GM12872 (cell line): ENCODE measurements at regions not wholly inside any gene's neighbourhood (a gene's known extent, or its start where the extent isn't known, plus 50 kb on each side); places are given as distances from the start of the nearest gene placed in this dataset.

Experiments
- TF ChIP-seq, protein P1 (sequence below): IDR thresholded peaks from 3 replicates; pipeline ENCODE4 v1.5.1; 2011; ENCODE audit warnings: low read depth, mild to moderate bottlenecking, low read length, moderate library complexity; ENCODE audit not compliant: insufficient read depth

DNA sequence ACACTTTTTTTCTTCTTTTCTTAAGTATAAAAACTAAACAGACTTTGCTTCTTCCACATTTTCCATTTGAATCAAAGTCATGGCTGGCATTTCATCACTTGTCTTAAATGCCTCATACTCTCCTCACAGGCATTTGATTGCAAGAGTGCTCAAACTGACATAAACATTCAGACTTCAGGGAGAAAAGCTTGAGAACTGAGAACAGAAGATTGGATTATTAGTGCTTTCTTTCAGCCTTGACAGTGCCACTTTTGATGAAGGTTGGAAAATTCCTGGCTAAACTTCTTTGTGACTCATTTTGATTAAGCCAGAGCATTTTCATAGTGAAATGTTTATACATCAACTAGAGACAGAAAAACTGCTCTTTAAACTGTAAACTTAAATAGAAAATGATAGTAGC lies 544.4 kb downstream of the DIPK2A start:
- TF ChIP-seq, protein P1, sequence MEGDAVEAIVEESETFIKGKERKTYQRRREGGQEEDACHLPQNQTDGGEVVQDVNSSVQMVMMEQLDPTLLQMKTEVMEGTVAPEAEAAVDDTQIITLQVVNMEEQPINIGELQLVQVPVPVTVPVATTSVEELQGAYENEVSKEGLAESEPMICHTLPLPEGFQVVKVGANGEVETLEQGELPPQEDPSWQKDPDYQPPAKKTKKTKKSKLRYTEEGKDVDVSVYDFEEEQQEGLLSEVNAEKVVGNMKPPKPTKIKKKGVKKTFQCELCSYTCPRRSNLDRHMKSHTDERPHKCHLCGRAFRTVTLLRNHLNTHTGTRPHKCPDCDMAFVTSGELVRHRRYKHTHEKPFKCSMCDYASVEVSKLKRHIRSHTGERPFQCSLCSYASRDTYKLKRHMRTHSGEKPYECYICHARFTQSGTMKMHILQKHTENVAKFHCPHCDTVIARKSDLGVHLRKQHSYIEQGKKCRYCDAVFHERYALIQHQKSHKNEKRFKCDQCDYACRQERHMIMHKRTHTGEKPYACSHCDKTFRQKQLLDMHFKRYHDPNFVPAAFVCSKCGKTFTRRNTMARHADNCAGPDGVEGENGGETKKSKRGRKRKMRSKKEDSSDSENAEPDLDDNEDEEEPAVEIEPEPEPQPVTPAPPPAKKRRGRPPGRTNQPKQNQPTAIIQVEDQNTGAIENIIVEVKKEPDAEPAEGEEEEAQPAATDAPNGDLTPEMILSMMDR: no peak

DNA sequence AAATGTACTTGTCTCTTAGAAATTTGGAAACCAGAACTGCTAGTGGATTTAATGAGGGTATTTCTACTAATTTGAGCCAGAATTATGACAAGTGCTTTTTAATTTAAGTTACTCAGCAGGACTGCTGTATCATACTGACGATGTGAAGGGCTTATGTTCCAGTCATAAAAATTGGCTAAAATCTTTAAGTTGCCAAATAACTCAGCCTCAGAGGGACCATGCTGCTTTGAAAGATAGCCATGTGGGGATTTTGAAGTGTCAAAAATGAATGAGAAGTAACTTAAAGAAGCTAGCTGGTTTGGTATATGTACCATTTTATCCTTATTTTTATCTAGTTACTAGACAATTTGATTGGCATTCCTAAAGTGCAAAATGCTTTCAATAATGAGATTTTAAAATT lies 545.0 kb downstream of the DIPK2A start:
- TF ChIP-seq, protein P1: no peak

DNA sequence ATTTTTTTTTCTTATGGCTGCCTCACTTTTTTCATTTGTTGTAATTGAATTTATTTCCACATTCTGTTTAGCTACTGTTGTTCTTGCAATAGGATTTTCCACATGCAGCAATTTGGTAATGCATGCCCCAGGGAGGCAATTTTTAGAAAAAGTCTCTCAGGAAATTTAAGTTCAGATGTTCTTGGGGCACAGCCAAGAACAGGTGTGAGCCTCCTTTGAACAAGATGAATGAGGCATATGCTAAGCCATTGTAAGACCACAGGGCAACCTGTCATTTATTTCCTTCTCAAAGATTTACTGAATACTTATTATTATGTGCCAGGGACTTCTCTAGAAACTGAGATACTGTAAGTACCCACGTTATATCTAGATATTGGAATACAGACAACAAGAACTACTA lies 549.5 kb downstream of the DIPK2A start:
- TF ChIP-seq, protein P1: no peak

DNA sequence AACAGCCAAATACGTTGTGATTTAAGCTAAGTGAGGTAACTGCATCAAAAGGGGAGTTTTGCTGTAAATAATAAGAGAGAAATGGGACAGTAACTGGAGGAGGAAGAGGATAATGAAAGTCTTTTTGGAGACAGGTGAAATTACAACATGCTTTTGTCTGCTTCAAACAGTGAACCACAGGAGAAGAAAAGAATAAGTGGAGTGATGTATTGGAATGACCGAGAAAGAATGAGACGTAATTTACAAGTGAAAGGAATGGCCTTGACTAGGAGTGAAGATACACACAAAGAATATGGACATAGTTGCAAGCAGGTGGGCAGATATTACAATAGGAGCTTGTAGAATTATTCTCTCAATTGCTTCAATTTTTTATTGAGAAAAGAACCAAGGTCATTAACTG lies 550.8 kb downstream of the DIPK2A start:
- TF ChIP-seq, protein P1: no peak

DNA sequence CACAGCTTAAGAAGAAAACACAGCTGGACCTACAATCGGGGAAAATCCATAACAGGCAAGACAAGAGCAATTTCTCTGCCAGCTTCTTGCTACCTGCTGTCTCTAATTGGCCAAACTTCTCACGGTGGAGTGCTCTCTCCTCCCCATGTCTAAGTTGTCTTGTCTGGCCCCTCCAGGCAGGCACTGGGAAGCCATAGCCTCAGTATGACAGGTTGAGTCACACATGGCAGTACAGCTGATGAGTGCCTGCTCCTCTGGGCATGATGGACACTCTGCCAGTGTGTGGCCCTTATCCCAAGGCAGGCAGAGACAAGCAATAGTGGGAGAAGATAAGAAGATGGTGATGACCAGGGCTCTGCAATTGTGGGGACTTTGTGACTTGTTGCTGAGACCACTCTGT lies 551.8 kb downstream of the DIPK2A start:
- TF ChIP-seq, protein P1: no peak

DNA sequence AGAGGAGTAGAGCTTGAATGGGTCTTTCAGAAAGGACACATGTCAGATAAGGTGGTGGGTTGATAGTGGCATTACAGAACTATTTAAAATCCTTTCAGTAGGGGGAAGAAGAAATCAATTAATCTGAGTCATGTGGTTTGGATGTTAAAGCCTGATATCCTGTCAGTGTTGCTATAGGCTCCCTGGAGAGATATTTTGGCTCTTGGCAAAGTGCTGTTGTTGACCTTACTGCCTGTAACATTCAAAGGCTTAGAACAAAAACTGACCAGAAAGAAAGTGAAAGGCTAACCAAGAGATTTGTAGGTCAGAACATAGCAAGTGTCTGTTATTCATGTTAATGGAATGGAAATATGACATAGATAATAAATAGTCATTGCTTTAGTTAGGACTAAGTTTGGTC lies 552.9 kb downstream of the DIPK2A start:
- TF ChIP-seq, protein P1: no peak

DNA sequence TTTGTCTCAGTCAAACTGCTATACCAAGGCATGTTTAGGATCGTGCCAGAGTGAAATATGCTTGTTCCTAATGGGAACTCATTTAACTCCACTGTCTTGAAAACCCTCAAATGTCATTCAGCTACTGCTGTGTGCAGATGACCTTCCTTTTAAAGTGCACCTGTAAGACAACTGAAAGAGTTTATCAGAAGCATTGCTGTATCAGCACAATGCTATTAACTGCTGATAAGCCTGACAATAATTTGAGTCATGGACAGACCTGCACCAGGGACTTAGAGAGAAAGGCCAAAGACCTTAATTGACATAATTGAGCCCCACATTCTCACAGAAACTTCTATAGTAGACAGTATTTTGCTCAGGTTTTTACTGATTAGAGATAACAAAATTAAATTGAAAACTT lies 557.9 kb downstream of the DIPK2A start:
- TF ChIP-seq, protein P1: no peak

DNA sequence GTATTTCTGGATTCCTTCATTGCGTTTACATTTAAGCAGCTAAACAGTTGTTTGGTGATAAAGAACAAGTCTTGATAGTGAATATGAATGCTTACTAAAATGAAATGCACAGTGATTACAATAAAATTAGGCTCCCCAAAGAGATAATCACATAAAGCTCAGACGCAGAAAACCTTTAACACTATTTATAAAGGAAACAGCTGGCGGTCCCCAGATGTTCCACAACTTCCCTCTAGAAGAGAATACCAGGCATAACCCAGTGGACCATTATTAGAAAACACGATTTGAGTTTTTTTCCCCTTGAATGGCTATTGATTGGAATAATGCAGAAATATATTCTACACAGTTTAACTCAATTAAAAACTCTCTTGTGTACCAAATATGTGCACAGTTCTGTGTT lies 573.2 kb downstream of the DIPK2A start:
- TF ChIP-seq, protein P1: no peak
